AG09309 (cell line): ENCODE measurements at regions not wholly inside any gene's neighbourhood (a gene's known extent, or its start where the extent isn't known, plus 50 kb on each side); places are given as distances from the start of the nearest gene placed in this dataset.
"Not testable (repeated sequence)": the region's sequence is repeated elsewhere in the genome, so short reads cannot be mapped to it uniquely, and the experiment has no call there.

Experiments used
- DNase-seq: peaks from one replicate; pipeline ENCODE4 v3.0.0-alpha.2; 2010; ENCODE audit warnings: low read depth
- H3K4me3 ChIP-seq: 2 replicates; pipeline ENCODE4 v1.5.1; 2011; ENCODE audit warnings: mild to moderate bottlenecking, low read depth, low read length, moderate library complexity; ENCODE audit not compliant: control insufficient read depth
- CTCF ChIP-seq: IDR thresholded peaks from 2 replicates; pipeline ENCODE4 v1.5.1; 2011; ENCODE audit warnings: mild to moderate bottlenecking, low read depth, low read length, inconsistent platforms; ENCODE audit not compliant: insufficient read depth, control insufficient read depth; ENCODE audit errors: missing control alignments

GRCh38 chr7:82579047-82579446 is 135.5 kb upstream of the CACNA2D1 start:
- no peak for DNase-seq
- no peak overlapping the region for H3K4me3 ChIP-seq

GRCh38 chr7:82578430-82578829 is 134.9 kb upstream of the CACNA2D1 start:
- H3K4me3 ChIP-seq = no peak overlapping the region
- no peak for TF ChIP-seq CTCF
- DNase-seq = no peak

More at GRCh38 chr7:82579047-82579446, 135.5 kb upstream of the CACNA2D1 start:
- TF ChIP-seq CTCF = no peak

- no peak overlapping the region for H3K4me3 ChIP-seq
- DNase-seq = peak; percentile 67
- TF ChIP-seq CTCF = peak; percentile 97
Observed at GRCh38 chr7:82572195-82572880, 128.8 kb upstream of the CACNA2D1 start.

GRCh38 chr7:82571047-82571446 is 127.5 kb upstream of the CACNA2D1 start:
- H3K4me3 ChIP-seq, DNase-seq: not testable (repeated sequence)

- no peak overlapping the region for H3K4me3 ChIP-seq
- no peak for DNase-seq
- TF ChIP-seq CTCF = no peak
Observed at GRCh38 chr7:82567841-82568240, 124.3 kb upstream of the CACNA2D1 start.

GRCh38 chr7:82567356-82567755 is 123.8 kb upstream of the CACNA2D1 start:
- TF ChIP-seq CTCF = no peak
- DNase-seq = no peak
- H3K4me3 ChIP-seq = no peak overlapping the region

GRCh38 chr7:82566752-82567151 is 123.2 kb upstream of the CACNA2D1 start:
- no peak for TF ChIP-seq CTCF
- no peak for DNase-seq

More at GRCh38 chr7:82566752-82567151, 123.2 kb upstream of the CACNA2D1 start:
- no peak overlapping the region for H3K4me3 ChIP-seq
